HEK293 (cell line): ENCODE measurements at regions not wholly inside any gene's neighbourhood (a gene's known extent, or its start where the extent isn't known, plus 50 kb on each side); places are given as distances from the start of the nearest gene placed in this dataset.

Experiments used
- CTCF ChIA-PET: fragments of 350-600 bp; formaldehyde crosslinking; extraction: SDS; loops from one replicate; lab custom pipeline; 2021; ENCODE audit warnings: antibody characterized with exemption; lab: Yijun Ruan, JAX
- POLR2A ChIA-PET: fragments of 300-600 bp; formaldehyde crosslinking; extraction: SDS; loops from one replicate; lab custom pipeline; 2020; ENCODE audit warnings: antibody characterized with exemption, inconsistent platforms; lab: Yijun Ruan, JAX
- H3K27ac ChIP-seq: fragments of 200-500 bp; sonication (Bioruptor generic); 2 replicates; pipeline ENCODE4 v1.5.1; 2014; ENCODE audit warnings: low read depth, low read length, control low read depth, inconsistent platforms; ENCODE audit errors: extremely low read depth
- H3K36me3 ChIP-seq, 2 experiments: fragments of 200-500 bp in 1 of 2; sonication (Bioruptor generic) in 1 of 2; 1 replicate in 1 of 2; 2 replicates in 1 of 2; pipeline ENCODE4 v1.5.1; 2014 to 2017; ENCODE audit warnings: inconsistent platforms in 2 of 2, low read length in 2 of 2; ENCODE audit not compliant: control insufficient read depth in 2 of 2, insufficient read depth in 1 of 2
- H3K4me1 ChIP-seq: fragments of 200-500 bp; sonication (Bioruptor generic); 2 replicates; pipeline ENCODE4 v1.5.1; 2014; ENCODE audit warnings: mild to moderate bottlenecking, low read length, inconsistent platforms; ENCODE audit not compliant: control insufficient read depth, insufficient read depth
- H3K4me3 ChIP-seq: 2 replicates; pipeline ENCODE4 v1.5.1; 2011; ENCODE audit warnings: low read depth, mild to moderate bottlenecking, control low read depth, low read length, moderate library complexity
- H3K9me3 ChIP-seq: fragments of 200-500 bp; sonication (Bioruptor generic); 2 replicates; pipeline ENCODE4 v1.5.1; 2014; ENCODE audit warnings: low read depth, low read length, inconsistent platforms; ENCODE audit not compliant: control insufficient read depth, insufficient read depth
- CTCF ChIP-seq: fragments of 450-650 bp; formaldehyde crosslinking; IDR thresholded peaks from 2 replicates; pipeline ENCODE4 v1.5.1; 2016; ENCODE audit warnings: missing biosample characterization, missing genetic modification characterization
- EGR2 ChIP-seq: fragments of 450-650 bp; formaldehyde crosslinking; IDR thresholded peaks from 2 replicates; pipeline ENCODE4 v1.5.1; 2016; ENCODE audit warnings: low read depth, missing biosample characterization, missing genetic modification characterization
- GLI2 ChIP-seq: fragments of 450-650 bp; formaldehyde crosslinking; IDR thresholded peaks from 2 replicates; pipeline ENCODE4; 2017; ENCODE audit warnings: missing biosample characterization, missing genetic modification characterization, low read depth, borderline replicate concordance
- GLIS2 ChIP-seq: fragments of 450-650 bp; formaldehyde crosslinking; IDR thresholded peaks from 2 replicates; pipeline ENCODE4 v1.5.1; 2016; ENCODE audit warnings: missing biosample characterization, missing genetic modification characterization
- OVOL3 ChIP-seq: fragments of 450-650 bp; formaldehyde crosslinking; IDR thresholded peaks from 2 replicates; pipeline ENCODE4 v1.5.1; 2016; ENCODE audit warnings: missing biosample characterization, missing genetic modification characterization
- SCRT2 ChIP-seq: fragments of 450-650 bp; formaldehyde crosslinking; IDR thresholded peaks from 2 replicates; pipeline ENCODE4 v1.5.1; 2016; ENCODE audit warnings: missing biosample characterization, missing genetic modification characterization
- SP3 ChIP-seq: fragments of 450-650 bp; formaldehyde crosslinking; IDR thresholded peaks from 2 replicates; pipeline ENCODE4 v1.5.1; 2016; ENCODE audit warnings: missing biosample characterization, missing genetic modification characterization
- SP7 ChIP-seq: fragments of 450-650 bp; formaldehyde crosslinking; IDR thresholded peaks from 2 replicates; pipeline ENCODE4 v1.5.1; 2016; ENCODE audit warnings: missing biosample characterization, missing genetic modification characterization
- ZBTB10 ChIP-seq: fragments of 450-650 bp; formaldehyde crosslinking; IDR thresholded peaks from 2 replicates; pipeline ENCODE4 v1.5.1; 2016; ENCODE audit warnings: missing biosample characterization, missing genetic modification characterization
- ZBTB21 ChIP-seq: fragments of 450-650 bp; formaldehyde crosslinking; IDR thresholded peaks from 2 replicates; pipeline ENCODE4 v1.5.1; 2017; ENCODE audit warnings: missing biosample characterization, missing genetic modification characterization
- ZNF112 ChIP-seq: fragments of 450-650 bp; formaldehyde crosslinking; IDR thresholded peaks from 2 replicates; pipeline ENCODE4 v1.5.0; 2017; ENCODE audit warnings: missing biosample characterization, missing genetic modification characterization
- ZNF155 ChIP-seq: fragments of 450-650 bp; formaldehyde crosslinking; IDR thresholded peaks from 2 replicates; pipeline ENCODE4 v1.5.1; 2016; ENCODE audit warnings: missing biosample characterization, missing genetic modification characterization
- ZNF311 ChIP-seq: fragments of 450-650 bp; formaldehyde crosslinking; IDR thresholded peaks from 2 replicates; pipeline ENCODE4 v1.5.1; 2017; ENCODE audit warnings: missing biosample characterization, missing genetic modification characterization, borderline replicate concordance
- ZNF324 ChIP-seq: fragments of 450-650 bp; formaldehyde crosslinking; IDR thresholded peaks from 2 replicates; pipeline ENCODE4 v1.5.1; 2016; ENCODE audit warnings: missing biosample characterization, missing genetic modification characterization
- ZNF404 ChIP-seq: fragments of 450-650 bp; formaldehyde crosslinking; IDR thresholded peaks from 2 replicates; pipeline ENCODE4 v1.5.1; 2017; ENCODE audit warnings: missing biosample characterization, missing genetic modification characterization
- ZNF416 ChIP-seq: fragments of 450-650 bp; formaldehyde crosslinking; IDR thresholded peaks from 2 replicates; pipeline ENCODE4 v1.5.1; 2016; ENCODE audit warnings: missing biosample characterization, missing genetic modification characterization
- ZNF433 ChIP-seq: fragments of 450-650 bp; formaldehyde crosslinking; IDR thresholded peaks from 2 replicates; pipeline ENCODE4 v1.5.1; 2016; ENCODE audit warnings: missing biosample characterization, missing genetic modification characterization, low read depth
- ZNF585B ChIP-seq: fragments of 450-650 bp; formaldehyde crosslinking; IDR thresholded peaks from 2 replicates; pipeline ENCODE4 v1.5.1; 2016; ENCODE audit warnings: missing biosample characterization, missing genetic modification characterization
- ZNF600 ChIP-seq: fragments of 450-650 bp; formaldehyde crosslinking; IDR thresholded peaks from 2 replicates; pipeline ENCODE4 v1.5.1; 2016; ENCODE audit warnings: missing biosample characterization, missing genetic modification characterization
- ZNF747 ChIP-seq: fragments of 450-650 bp; formaldehyde crosslinking; IDR thresholded peaks from 2 replicates; pipeline ENCODE4 v1.5.1; 2016; ENCODE audit warnings: missing biosample characterization, missing genetic modification characterization
- ZNF776 ChIP-seq: fragments of 450-650 bp; formaldehyde crosslinking; IDR thresholded peaks from 2 replicates; pipeline ENCODE4 v1.5.0; 2017; ENCODE audit warnings: missing biosample characterization, missing genetic modification characterization, borderline replicate concordance
- ZNF791 ChIP-seq: fragments of 450-650 bp; formaldehyde crosslinking; IDR thresholded peaks from 2 replicates; pipeline ENCODE4 v1.5.1; 2016; ENCODE audit warnings: missing biosample characterization, missing genetic modification characterization
- TF ChIP-seq, protein P1 (sequence below): fragments of 450-650 bp; formaldehyde crosslinking; IDR thresholded peaks from 2 replicates; pipeline ENCODE4 v1.5.1; 2016; ENCODE audit warnings: missing biosample characterization, missing genetic modification characterization

DNA sequence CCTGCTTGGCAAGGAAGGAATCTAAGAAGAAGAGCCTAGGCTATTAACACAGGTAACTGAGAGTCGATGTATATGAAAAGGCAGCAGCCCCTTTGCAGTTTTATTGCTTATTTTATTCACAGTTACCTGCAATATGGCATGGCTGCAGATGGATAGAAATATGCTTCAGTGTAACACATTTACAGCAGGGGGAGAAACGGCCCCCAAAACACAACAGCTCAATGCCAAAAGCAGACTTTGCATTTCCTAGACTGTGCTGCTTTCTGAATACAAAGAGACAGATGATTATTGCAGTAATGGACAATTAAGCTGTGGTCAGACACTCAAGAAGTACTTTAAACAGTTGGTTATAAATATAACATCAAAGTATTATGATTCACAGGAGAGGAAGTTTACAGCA is 108.0 kb upstream of the CDH13 start:
- Histone ChIP-seq H3K36me3 (no peaks in the 10 kb centered on the region), H3K27ac (no peak overlapping the region)
- TF ChIP-seq, protein P1, sequence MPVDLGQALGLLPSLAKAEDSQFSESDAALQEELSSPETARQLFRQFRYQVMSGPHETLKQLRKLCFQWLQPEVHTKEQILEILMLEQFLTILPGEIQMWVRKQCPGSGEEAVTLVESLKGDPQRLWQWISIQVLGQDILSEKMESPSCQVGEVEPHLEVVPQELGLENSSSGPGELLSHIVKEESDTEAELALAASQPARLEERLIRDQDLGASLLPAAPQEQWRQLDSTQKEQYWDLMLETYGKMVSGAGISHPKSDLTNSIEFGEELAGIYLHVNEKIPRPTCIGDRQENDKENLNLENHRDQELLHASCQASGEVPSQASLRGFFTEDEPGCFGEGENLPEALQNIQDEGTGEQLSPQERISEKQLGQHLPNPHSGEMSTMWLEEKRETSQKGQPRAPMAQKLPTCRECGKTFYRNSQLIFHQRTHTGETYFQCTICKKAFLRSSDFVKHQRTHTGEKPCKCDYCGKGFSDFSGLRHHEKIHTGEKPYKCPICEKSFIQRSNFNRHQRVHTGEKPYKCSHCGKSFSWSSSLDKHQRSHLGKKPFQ (tag by site-specific recombination) = no peak
- TF ChIP-seq GLIS2 (tag by site-specific recombination) (no peak), SCRT2 (no peak)
- TF ChIP-seq, all 188 proteins: peak for 0
- POLR2A ChIA-PET = no interaction called here
- CTCF ChIA-PET = no interaction called here
- no peak overlapping the region for H3K4me3 ChIP-seq
- H3K4me1 ChIP-seq = no peaks in the 10 kb centered on the region
- H3K9me3 ChIP-seq = no peaks in the 10 kb centered on the region

- POLR2A ChIA-PET = no interaction called here
- CTCF ChIA-PET = no interaction called here
- no peak overlapping the region for H3K27ac ChIP-seq
- H3K4me3 ChIP-seq = no peak overlapping the region
- no peak for TF ChIP-seq SP7 (tag by site-specific recombination)
- no peak for TF ChIP-seq ZNF433 (tag by site-specific recombination)
- TF ChIP-seq ZBTB10 (tag by site-specific recombination) = no peak
- no peaks in the 10 kb centered on the region for H3K9me3 ChIP-seq
- H3K4me1 ChIP-seq = no peaks in the 10 kb centered on the region
- no peaks in the 10 kb centered on the region for H3K36me3 ChIP-seq
These were observed 112.5 kb upstream of the CDH13 start for GRCh38 chr16:82514262-82514661.

DNA sequence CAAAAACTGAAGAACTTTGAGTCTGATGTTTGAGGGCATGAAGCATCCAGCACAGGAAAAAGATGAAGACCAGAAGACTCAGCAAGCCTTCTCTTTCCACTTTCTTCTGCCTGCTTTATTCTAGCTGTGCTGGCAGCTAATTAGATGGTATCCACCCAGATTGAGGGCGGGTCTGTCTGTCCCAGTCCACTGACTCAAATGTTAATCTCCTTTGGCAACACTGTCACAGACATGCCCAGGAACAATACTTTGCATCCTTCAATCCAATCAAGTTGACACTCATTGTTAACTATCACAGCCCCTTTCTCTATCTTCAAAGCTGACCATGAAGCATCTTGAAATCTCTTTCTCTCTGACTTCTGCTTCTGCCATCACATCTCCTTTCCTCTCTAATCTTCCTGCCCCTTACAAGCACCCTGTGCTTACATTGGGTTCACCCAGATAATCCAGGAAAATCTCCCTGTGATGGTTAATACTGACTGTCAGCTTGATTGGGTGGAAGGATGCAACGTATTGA is 115.9 kb upstream of the CDH13 start:
- no peaks in the 10 kb centered on the region for H3K4me1 ChIP-seq
- no peak overlapping the region for H3K27ac ChIP-seq
- CTCF ChIA-PET = no interaction called here
- H3K4me3 ChIP-seq = no peak overlapping the region
- H3K9me3 ChIP-seq = no peaks in the 10 kb centered on the region
- POLR2A ChIA-PET = no interaction called here
- H3K36me3 ChIP-seq = no peaks in the 10 kb centered on the region
- TF ChIP-seq ZNF585B (tag by site-specific recombination) = no peak
- no peak for TF ChIP-seq ZNF791 (tag by site-specific recombination)
- TF ChIP-seq ZNF112 (tag by site-specific recombination) = no peak
- no peak for TF ChIP-seq ZNF747
- TF ChIP-seq ZNF311 (tag by site-specific recombination) = no peak
- TF ChIP-seq ZNF155 (tag by site-specific recombination) = no peak
- no peak for TF ChIP-seq ZBTB21 (tag by site-specific recombination)
- no peak for TF ChIP-seq ZNF404 (tag by site-specific recombination)
- TF ChIP-seq EGR2 (tag by site-specific recombination) = no peak
- TF ChIP-seq CTCF (tag by site-specific recombination) = no peak
- TF ChIP-seq ZNF324 (tag by site-specific recombination) = no peak
- no peak for TF ChIP-seq GLI2
- no peak for TF ChIP-seq SP3 (tag by site-specific recombination)
- no peak for TF ChIP-seq ZNF600 (tag by site-specific recombination)
- TF ChIP-seq ZNF776 (tag by site-specific recombination) = no peak
- no peak for TF ChIP-seq OVOL3
- no peak for TF ChIP-seq ZNF416 (tag by site-specific recombination)
